ENCODE measurements at regions not wholly inside any gene's neighbourhood (a gene's known extent, or its start where the extent isn't known, plus 50 kb on each side); places are given as distances from the start of the nearest gene placed in this dataset.

DNA sequence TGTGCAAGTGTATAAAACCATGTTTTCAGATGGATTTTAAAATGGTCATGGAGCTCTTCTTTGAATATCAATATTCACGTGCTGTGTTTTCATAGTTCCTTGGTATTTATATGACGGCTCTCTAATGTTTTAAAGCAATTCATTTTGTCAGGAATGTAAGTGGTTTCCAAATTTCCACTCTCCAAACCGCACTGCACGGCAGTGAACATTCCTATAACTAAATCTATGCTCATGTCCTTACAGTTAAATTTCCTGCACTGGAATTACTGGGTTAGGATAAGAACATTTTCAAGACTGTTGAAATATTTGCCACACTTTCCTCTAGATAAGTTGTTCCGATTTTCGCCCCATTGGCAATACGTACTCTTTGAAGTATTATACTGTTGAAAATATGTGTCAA, 398.9 kb downstream of the PMP22 start:
- TF ChIP-seq, protein P1, sequence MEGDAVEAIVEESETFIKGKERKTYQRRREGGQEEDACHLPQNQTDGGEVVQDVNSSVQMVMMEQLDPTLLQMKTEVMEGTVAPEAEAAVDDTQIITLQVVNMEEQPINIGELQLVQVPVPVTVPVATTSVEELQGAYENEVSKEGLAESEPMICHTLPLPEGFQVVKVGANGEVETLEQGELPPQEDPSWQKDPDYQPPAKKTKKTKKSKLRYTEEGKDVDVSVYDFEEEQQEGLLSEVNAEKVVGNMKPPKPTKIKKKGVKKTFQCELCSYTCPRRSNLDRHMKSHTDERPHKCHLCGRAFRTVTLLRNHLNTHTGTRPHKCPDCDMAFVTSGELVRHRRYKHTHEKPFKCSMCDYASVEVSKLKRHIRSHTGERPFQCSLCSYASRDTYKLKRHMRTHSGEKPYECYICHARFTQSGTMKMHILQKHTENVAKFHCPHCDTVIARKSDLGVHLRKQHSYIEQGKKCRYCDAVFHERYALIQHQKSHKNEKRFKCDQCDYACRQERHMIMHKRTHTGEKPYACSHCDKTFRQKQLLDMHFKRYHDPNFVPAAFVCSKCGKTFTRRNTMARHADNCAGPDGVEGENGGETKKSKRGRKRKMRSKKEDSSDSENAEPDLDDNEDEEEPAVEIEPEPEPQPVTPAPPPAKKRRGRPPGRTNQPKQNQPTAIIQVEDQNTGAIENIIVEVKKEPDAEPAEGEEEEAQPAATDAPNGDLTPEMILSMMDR (IDR thresholded peaks at IDR 0.05; ENCODE audit: low read length) = no peak
- TF ChIP-seq EZH2phosphoT487 (IDR thresholded peaks at IDR 0.05; ENCODE audit: low read length) (no peak), EZH2 (optimal IDR thresholded peaks at IDR 0.05; ENCODE audit: low read depth, low read length) (no peak)
